Spinal cord (tissue), 9 donors: ENCODE measurements at regions not wholly inside any gene's neighbourhood (a gene's known extent, or its start where the extent isn't known, plus 50 kb on each side); places are given as distances from the start of the nearest gene placed in this dataset.

ENCODE experiments used
- DNase-seq, 6 donors: peaks; one replicate each; pipeline versions ENCODE4 v3.0.0 to v3.0.0-alpha.2; 2013 to 2015; ENCODE audit warnings: low spot score in 6 of 6, low read depth in 4 of 6
- H3K27ac ChIP-seq: one replicate; pipeline ENCODE4 v1.5.1; 2013; ENCODE audit warnings: low read depth, low read length, control low read depth
- H3K27me3 ChIP-seq: one replicate; pipeline ENCODE4 v1.6.1; 2013; ENCODE audit warnings: low read length; ENCODE audit not compliant: control insufficient read depth, insufficient read depth
- H3K36me3 ChIP-seq: one replicate; pipeline ENCODE4 v1.6.1; 2013; ENCODE audit warnings: low read length; ENCODE audit not compliant: control insufficient read depth, insufficient read depth
- H3K4me1 ChIP-seq: one replicate; pipeline ENCODE4 v1.6.1; 2013; ENCODE audit warnings: low read length; ENCODE audit not compliant: control insufficient read depth, insufficient read depth
- H3K4me3 ChIP-seq: one replicate; pipeline ENCODE4 v1.5.1; 2013; ENCODE audit warnings: low read depth, low read length, control low read depth
- H3K9me3 ChIP-seq: one replicate; pipeline ENCODE4 v1.6.1; 2013; ENCODE audit warnings: low read length; ENCODE audit not compliant: control insufficient read depth, insufficient read depth
- WGBS: methylation state at CpG from one replicate; pipeline ENCODE4 v1.1.5; 2013; ENCODE audit warnings: missing lambda C conversion rate; ENCODE audit not compliant: insufficient coverage; 5-methylcytosine and 5-hydroxymethylcytosine counted together
- donor health status: healthy.

GRCh38 chr13:67632590-67632989 lies 402.5 kb upstream of the PCDH9 start:
- DNase-seq, result no peak
- no peak overlapping the region for H3K4me3 ChIP-seq
- no peaks in the 10 kb centered on the region for H3K4me1 ChIP-seq
- H3K27ac ChIP-seq, result no peak overlapping the region
- no CpG with 5 or more reads among the region's 1 CpG for WGBS
- H3K36me3 ChIP-seq, result no peaks in the 10 kb centered on the region
- no peaks in the 10 kb centered on the region for H3K27me3 ChIP-seq
- no peaks in the 10 kb centered on the region for H3K9me3 ChIP-seq

- DNase-seq, result peak in 2 of 6 donors; percentile 16 to 41
- Histone ChIP-seq H3K9me3 (no peaks in the 10 kb centered on the region), H3K27me3 (no peaks in the 10 kb centered on the region), H3K27ac (no peak overlapping the region), H3K4me1 (no peaks in the 10 kb centered on the region), H3K4me3 (no peak overlapping the region), H3K36me3 (no peaks in the 10 kb centered on the region)
- WGBS, result no CpG with 5 or more reads among the region's 3 CpGs
These were observed 400.5 kb upstream of the PCDH9 start for GRCh38 chr13:67630640-67631039.

- no peak for DNase-seq
- no peaks in the 10 kb centered on the region for H3K27me3 ChIP-seq
- no peaks in the 10 kb centered on the region for H3K36me3 ChIP-seq
- H3K27ac ChIP-seq, result no peak overlapping the region
- H3K4me1 ChIP-seq, result no peaks in the 10 kb centered on the region
- WGBS, result no CpG with 5 or more reads among the region's 2 CpGs
- H3K4me3 ChIP-seq, result no peak overlapping the region
- no peaks in the 10 kb centered on the region for H3K9me3 ChIP-seq
These were observed 393.5 kb upstream of the PCDH9 start for GRCh38 chr13:67623630-67624029.

GRCh38 chr13:67620665-67621064 lies 390.5 kb upstream of the PCDH9 start:
- no peaks in the 10 kb centered on the region for H3K36me3 ChIP-seq
- no CpG with 5 or more reads among the region's 3 CpGs for WGBS
- no peaks in the 10 kb centered on the region for H3K9me3 ChIP-seq
- no peaks in the 10 kb centered on the region for H3K27me3 ChIP-seq
- no peak overlapping the region for H3K4me3 ChIP-seq
- H3K4me1 ChIP-seq, result no peaks in the 10 kb centered on the region
- DNase-seq, result peak in 1 of 6 donors; percentile 5
- H3K27ac ChIP-seq, result no peak overlapping the region

GRCh38 chr13:67619995-67620380 lies 389.9 kb upstream of the PCDH9 start:
- H3K27me3 ChIP-seq, result no peaks in the 10 kb centered on the region
- peak in 1 of 6 donors; percentile 12 for DNase-seq
- H3K9me3 ChIP-seq, result no peaks in the 10 kb centered on the region
- 83% methylated on average over 1 of the region's 2 CpGs for WGBS
- H3K4me1 ChIP-seq, result no peaks in the 10 kb centered on the region
- H3K27ac ChIP-seq, result no peak overlapping the region
- H3K4me3 ChIP-seq, result no peak overlapping the region
- no peaks in the 10 kb centered on the region for H3K36me3 ChIP-seq

DNA sequence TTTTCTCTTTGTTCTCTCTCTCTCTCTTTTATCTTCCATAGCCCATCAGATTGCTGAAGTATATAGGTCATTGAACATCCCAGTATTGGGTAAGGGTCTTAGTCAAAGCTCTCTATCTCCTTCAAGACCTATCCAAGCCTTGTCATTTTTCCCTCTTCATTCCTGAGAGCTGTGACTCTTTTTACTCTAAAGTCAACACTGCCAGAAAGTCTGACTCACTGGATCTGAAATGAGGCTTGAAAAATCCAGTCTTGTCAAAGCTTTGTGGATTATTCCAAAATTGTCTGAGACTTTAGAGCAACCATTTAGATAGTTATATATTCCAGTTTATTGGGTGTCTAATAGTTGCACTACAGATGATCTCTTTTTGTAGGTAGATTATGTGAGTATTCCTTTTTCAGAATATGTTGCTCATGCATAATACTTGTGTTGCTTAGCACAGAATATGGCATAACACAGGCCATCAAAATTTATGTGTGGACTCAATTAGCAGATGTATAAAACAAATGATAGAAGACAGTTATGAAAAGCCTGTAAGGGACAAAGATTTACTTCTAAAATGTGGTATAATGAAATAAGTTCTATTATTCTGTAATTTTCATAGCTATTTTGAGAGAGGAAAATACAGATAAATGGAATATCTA lies 389.3 kb upstream of the PCDH9 start:
- Histone ChIP-seq H3K27me3 (no peaks in the 10 kb centered on the region), H3K9me3 (no peaks in the 10 kb centered on the region), H3K4me1 (no peaks in the 10 kb centered on the region), H3K4me3 (no peak overlapping the region), H3K36me3 (no peaks in the 10 kb centered on the region), H3K27ac (no peak overlapping the region)
- DNase-seq, result no peak

GRCh38 chr13:67614579-67614978 lies 384.4 kb upstream of the PCDH9 start:
- DNase-seq, result no peak
- no CpG with 5 or more reads among the region's 1 CpG for WGBS
- Histone ChIP-seq H3K9me3 (no peaks in the 10 kb centered on the region), H3K27me3 (no peaks in the 10 kb centered on the region), H3K4me1 (no peaks in the 10 kb centered on the region), H3K4me3 (no peak overlapping the region), H3K36me3 (no peaks in the 10 kb centered on the region), H3K27ac (no peak overlapping the region)

- H3K27me3 ChIP-seq, result no peaks in the 10 kb centered on the region
These were observed 383.9 kb upstream of the PCDH9 start for GRCh38 chr13:67614013-67614412.

GRCh38 chr13:67588607-67589006 lies 358.5 kb upstream of the PCDH9 start:
- H3K27me3 ChIP-seq, result no peaks in the 10 kb centered on the region
- no peaks in the 10 kb centered on the region for H3K4me1 ChIP-seq
- H3K9me3 ChIP-seq, result peaks cover 2% of the 10 kb centered on the region
- DNase-seq, result no peak
- H3K4me3 ChIP-seq, result no peak overlapping the region
- no peak overlapping the region for H3K27ac ChIP-seq
- H3K36me3 ChIP-seq, result no peaks in the 10 kb centered on the region
- 88% methylated on average over 4 of the region's 4 CpGs for WGBS

More at GRCh38 chr13:67614013-67614412, 383.9 kb upstream of the PCDH9 start:
- H3K36me3 ChIP-seq, result no peaks in the 10 kb centered on the region
- H3K4me3 ChIP-seq, result no peak overlapping the region
- 94% methylated on average over 6 of the region's 7 CpGs for WGBS
- H3K9me3 ChIP-seq, result no peaks in the 10 kb centered on the region
- no peaks in the 10 kb centered on the region for H3K4me1 ChIP-seq
- DNase-seq, result no peak
- no peak overlapping the region for H3K27ac ChIP-seq

- Histone ChIP-seq H3K27ac (no peak overlapping the region), H3K4me3 (no peak overlapping the region), H3K36me3 (no peaks in the 10 kb centered on the region), H3K27me3 (no peaks in the 10 kb centered on the region), H3K4me1 (no peaks in the 10 kb centered on the region), H3K9me3 (no peaks in the 10 kb centered on the region)
- DNase-seq, result no peak
- no CpG with 5 or more reads among the region's 1 CpG for WGBS
These were observed 347.2 kb upstream of the PCDH9 start for GRCh38 chr13:67577361-67577760.
